ENCODE measurements at regions not wholly inside any gene's neighbourhood (a gene's known extent, or its start where the extent isn't known, plus 50 kb on each side); places are given as distances from the start of the nearest gene placed in this dataset.

- DNase-seq (ENCODE audit: low spot score): no peak
These were observed 77.7 kb upstream of the MAP4K3 start for GRCh38 chr2:39514825-39515224.

GRCh38 chr2:39515273-39515896 lies 78.3 kb upstream of the MAP4K3 start:
- DNase-seq (ENCODE audit: low spot score): no peak

GRCh38 chr2:39515897-39516346 lies 78.8 kb upstream of the MAP4K3 start:
- DNase-seq (ENCODE audit: low spot score): no peak

DNA sequence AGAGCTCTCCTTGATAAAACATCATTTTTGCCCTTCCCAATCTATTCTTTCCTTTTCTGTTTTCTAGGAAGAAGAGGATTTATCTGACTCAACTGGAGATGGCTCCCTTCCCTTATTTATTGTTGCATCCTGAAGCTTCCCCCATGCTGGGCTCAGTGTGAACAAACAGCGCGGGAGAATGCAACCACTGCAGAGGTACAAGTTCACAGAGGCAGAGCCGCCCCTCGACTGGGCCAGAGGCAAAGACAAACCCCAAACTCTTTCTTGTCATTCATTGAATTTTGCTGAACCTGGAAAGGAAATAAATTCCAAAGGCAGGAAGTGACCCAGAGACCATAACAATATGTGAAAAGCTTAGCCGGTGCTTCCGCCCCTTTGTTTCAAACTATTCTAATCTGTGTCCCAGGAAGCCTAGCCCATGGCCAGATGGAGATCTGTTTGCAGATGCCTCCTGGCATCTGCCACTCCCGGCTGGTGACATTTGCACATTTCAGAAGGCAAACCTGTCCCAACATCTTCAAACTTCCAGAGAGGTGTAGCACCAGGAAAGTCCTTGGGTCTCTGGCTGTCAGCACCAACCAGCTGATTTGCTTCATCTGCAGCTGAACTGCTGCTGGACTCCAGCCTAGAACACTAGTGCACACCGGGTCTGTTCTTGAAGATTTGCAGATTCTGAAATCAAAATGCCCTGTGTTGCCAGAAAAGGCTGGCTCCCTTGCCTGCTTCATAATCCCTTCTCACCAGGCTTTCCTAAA lies 79.4 kb upstream of the MAP4K3 start:
- DNase-seq (ENCODE audit: low spot score): peak; percentile 48

DNA sequence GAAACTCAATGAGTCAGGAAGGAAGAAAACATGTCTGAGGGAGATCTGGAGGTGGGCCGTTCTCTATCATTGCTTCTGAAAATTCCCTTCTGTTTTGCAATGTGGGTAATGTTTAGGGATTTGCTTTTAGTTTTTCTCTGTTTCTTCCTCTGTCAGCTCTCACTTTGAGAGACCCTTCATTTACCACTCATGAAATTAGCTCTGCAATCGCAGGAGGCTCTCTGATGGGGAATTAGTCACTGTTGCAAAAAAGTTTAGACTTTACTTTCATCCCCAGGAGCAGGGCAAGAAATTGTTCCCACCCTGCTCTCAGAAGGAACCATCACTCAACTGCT lies 80.0 kb upstream of the MAP4K3 start:
- DNase-seq (ENCODE audit: low spot score): no peak

GRCh38 chr2:39517622-39518021 lies 80.5 kb upstream of the MAP4K3 start:
- no peak for DNase-seq (ENCODE audit: low spot score)

- DNase-seq (ENCODE audit: low spot score): no peak
These were observed 82.8 kb upstream of the MAP4K3 start for GRCh38 chr2:39519886-39520285.

- no peak for DNase-seq (ENCODE audit: low spot score)
These were observed 84.9 kb upstream of the MAP4K3 start for GRCh38 chr2:39521876-39522517.

DNA sequence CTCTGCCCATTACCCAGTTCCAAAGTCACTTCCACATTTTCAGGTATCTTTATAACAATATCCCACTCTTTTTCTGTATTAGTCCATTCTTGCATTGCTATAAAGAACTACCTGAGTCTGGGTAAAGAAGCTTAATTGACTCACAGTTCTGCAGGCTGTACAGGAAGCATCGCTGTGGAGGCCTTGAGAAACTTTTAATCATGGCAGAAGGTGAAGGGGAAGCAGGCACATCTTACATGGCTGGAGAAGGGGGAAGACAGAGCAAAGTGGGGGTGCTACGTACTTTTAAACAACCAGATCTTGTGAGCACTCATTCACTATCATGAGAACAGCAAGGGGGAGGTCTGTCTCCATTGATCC lies 85.4 kb upstream of the MAP4K3 start:
- DNase-seq (ENCODE audit: low spot score): no peak

- no peak for DNase-seq (ENCODE audit: low spot score)
These were observed 86.4 kb upstream of the MAP4K3 start for GRCh38 chr2:39523308-39524044.

GRCh38 chr2:39524061-39524460 lies 87.0 kb upstream of the MAP4K3 start:
- no peak for DNase-seq (ENCODE audit: low spot score)

- no peak for DNase-seq (ENCODE audit: low spot score)
These were observed 87.9 kb upstream of the MAP4K3 start for GRCh38 chr2:39524756-39525635.

- no peak for DNase-seq (ENCODE audit: low spot score)
These were observed 88.7 kb upstream of the MAP4K3 start for GRCh38 chr2:39525636-39526412.

GRCh38 chr2:39528701-39529100 lies 91.6 kb upstream of the MAP4K3 start:
- DNase-seq (ENCODE audit: low spot score): no peak

DNA sequence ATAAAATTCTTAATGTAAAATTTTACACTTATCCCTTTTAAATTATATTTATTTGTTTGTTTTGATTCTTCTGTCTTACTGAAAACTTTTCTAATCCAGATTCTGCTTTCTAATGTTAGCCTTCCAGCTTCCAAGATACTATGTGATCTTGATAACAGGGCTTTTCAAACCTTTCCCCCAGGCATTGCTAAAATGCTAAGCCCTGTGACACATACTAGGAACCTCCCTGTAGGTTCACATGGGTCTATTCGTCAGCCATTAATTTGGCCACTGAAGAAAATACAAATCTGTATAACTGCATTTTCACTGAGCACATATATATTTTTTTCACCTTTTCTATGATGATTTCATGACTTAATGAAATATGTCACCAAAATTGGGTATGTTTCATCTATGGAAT lies 92.8 kb upstream of the MAP4K3 start:
- no peak for DNase-seq (ENCODE audit: low spot score)

DNA sequence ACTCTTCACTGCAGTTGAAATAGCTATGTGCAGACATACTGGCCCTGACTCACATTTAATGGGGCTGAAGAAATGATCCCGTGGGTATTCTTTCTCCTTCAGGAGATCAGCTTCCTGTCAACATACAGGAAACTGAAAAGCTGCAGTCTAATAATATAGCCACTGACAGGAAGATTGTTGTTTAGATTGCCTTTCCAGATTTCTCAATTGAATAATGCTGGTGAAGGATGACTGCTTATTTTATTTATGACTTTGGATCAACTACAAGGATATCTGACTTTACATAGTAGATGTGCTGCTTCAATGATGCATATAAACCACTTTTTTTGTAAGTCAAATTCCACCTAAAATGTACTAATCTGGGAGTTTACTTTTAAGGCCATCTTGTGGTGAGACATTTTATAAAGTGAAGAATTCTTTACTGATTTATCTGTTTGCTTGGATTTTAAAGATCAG lies 93.4 kb upstream of the MAP4K3 start:
- no peak for DNase-seq (ENCODE audit: low spot score)

GRCh38 chr2:39531220-39531777 lies 94.2 kb upstream of the MAP4K3 start:
- no peak for DNase-seq (ENCODE audit: low spot score)

GRCh38 chr2:39532933-39533332 lies 95.8 kb upstream of the MAP4K3 start:
- DNase-seq (ENCODE audit: low spot score): no peak

DNA sequence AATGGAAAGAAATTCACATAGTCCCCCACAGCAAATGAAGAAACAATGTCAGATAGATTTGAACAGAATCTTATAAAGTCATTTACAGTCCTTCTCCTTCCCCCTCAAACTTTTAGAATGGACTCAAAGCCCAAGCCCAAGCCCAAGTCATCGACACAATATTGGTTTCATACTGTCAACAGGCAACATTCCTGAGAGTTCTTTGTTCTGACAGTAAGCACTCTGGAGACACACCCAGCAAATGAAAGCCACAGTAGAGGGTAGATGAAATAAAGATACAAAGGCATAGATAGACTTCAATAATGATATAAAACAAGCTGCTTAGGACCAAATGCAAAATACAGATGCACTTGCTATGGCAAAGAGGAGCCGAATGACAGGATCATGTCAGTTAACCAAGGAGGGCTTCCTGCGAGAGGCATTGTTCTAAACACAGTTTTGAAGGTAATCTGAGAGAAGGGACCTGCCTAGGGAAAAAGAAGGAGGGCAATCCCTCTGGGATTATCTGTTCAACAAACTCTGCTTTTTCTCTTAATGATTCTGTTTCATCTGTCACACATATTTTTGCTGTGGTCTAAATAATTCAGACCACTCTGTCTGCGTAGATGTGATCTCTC lies 97.1 kb upstream of the MAP4K3 start:
- DNase-seq (ENCODE audit: low spot score): no peak

GRCh38 chr2:39535636-39536185 lies 98.6 kb upstream of the MAP4K3 start:
- DNase-seq (ENCODE audit: low spot score): no peak

All from D341Med (cell line).